ENCODE measurements at regions not wholly inside any gene's neighbourhood (a gene's known extent, or its start where the extent isn't known, plus 50 kb on each side); places are given as distances from the start of the nearest gene placed in this dataset.

DNA sequence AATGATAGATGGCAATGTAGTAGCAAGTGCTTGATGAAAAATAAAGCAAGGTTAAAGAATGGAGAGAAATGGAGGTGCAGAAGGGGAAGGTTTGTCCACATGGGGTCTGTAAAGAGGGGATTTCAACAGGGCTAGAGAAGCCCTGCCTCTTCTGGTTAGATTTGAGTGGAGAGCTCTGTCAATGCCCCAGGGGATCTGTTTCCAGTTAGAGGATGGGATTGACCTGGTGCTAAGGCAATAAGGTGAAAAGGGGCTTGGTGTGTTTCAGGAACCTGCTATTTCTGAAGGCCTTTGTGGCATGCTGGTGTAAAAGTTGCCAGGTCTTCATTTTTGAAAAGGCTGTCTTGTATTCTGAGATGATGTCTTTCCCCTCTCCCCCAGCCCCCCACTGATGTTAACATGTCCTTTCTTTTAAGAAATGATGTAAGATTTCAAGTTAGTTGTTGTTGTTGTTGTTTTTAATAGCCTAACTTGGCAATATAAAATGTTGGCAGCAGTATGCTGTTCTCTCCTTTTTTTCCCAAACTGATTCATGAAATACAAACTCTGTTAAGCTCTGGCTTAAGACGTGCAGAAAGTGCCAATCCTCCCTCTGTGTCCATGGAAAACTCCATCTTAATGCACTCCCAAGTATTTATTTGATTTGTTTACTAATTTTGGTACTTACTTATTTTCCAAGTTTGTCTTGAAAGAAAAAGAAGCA lies 370.3 kb upstream of the ADGRL2 start:
- H3K27ac ChIP-seq (ENCODE audit: low read depth, low read length), result no peak overlapping the region
- no peak overlapping the region for H3K4me3 ChIP-seq (ENCODE audit: low read length in 3 of 3)
- H3K9ac ChIP-seq (ENCODE audit: low read depth in 1 of 3, low read length in 3 of 3), result no peak overlapping the region
- H3K36me3 ChIP-seq (ENCODE audit: control insufficient read depth in 3 of 3, insufficient read depth in 3 of 3, low read length in 3 of 3), result no peaks in the 10 kb centered on the region
- no peaks in the 10 kb centered on the region for H3K4me1 ChIP-seq (ENCODE audit: control insufficient read depth in 3 of 3, insufficient read depth in 3 of 3, low read length in 3 of 3)
- no peaks in the 10 kb centered on the region for H3K27me3 ChIP-seq (ENCODE audit: control insufficient read depth in 3 of 3, insufficient read depth in 3 of 3, low read length in 3 of 3)
- no peaks in the 10 kb centered on the region for H3K9me3 ChIP-seq (ENCODE audit: control insufficient read depth in 3 of 3, low read length in 3 of 3)

GRCh38 chr1:81428998-81429397 lies 371.7 kb upstream of the ADGRL2 start:
- no peaks in the 10 kb centered on the region for H3K4me1 ChIP-seq (ENCODE audit: control insufficient read depth in 3 of 3, insufficient read depth in 3 of 3, low read length in 3 of 3)
- no peak overlapping the region for H3K9ac ChIP-seq (ENCODE audit: low read depth in 1 of 3, low read length in 3 of 3)
- H3K27me3 ChIP-seq (ENCODE audit: control insufficient read depth in 3 of 3, insufficient read depth in 3 of 3, low read length in 3 of 3), result no peaks in the 10 kb centered on the region
- no peaks in the 10 kb centered on the region for H3K36me3 ChIP-seq (ENCODE audit: control insufficient read depth in 3 of 3, insufficient read depth in 3 of 3, low read length in 3 of 3)
- no peak overlapping the region for H3K27ac ChIP-seq (ENCODE audit: low read depth, low read length)
- H3K4me3 ChIP-seq (ENCODE audit: low read length in 3 of 3), result no peak overlapping the region
- no peaks in the 10 kb centered on the region for H3K9me3 ChIP-seq (ENCODE audit: control insufficient read depth in 3 of 3, low read length in 3 of 3)

DNA sequence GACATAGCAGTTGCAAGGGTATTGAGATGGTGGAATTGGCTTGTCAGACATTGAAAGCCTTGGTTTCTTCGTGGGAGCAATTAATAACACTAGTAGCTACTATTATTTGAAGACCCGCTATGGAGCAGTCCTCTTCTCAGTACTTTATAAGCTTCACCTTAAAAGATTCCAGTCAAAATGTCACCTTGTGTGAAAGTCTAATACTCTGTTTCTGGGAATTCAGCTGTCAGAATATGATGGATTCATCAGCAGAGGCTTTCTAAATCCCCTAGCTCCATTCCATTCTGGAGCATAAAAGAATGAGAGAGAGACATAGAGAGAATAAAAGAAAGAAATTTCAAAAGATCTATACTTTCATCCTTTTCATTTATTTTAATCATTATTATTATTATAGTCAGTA lies 375.9 kb upstream of the ADGRL2 start:
- no peak overlapping the region for H3K4me3 ChIP-seq (ENCODE audit: low read length in 3 of 3)
- H3K9ac ChIP-seq (ENCODE audit: low read depth in 1 of 3, low read length in 3 of 3), result no peak overlapping the region
- no peaks in the 10 kb centered on the region for H3K9me3 ChIP-seq (ENCODE audit: control insufficient read depth in 3 of 3, low read length in 3 of 3)
- no peaks in the 10 kb centered on the region for H3K36me3 ChIP-seq (ENCODE audit: control insufficient read depth in 3 of 3, insufficient read depth in 3 of 3, low read length in 3 of 3)
- H3K4me1 ChIP-seq (ENCODE audit: control insufficient read depth in 3 of 3, insufficient read depth in 3 of 3, low read length in 3 of 3), result no peaks in the 10 kb centered on the region
- H3K27me3 ChIP-seq (ENCODE audit: control insufficient read depth in 3 of 3, insufficient read depth in 3 of 3, low read length in 3 of 3), result no peaks in the 10 kb centered on the region
- H3K27ac ChIP-seq (ENCODE audit: low read depth, low read length), result no peak overlapping the region

- H3K27me3 ChIP-seq (ENCODE audit: control insufficient read depth in 3 of 3, insufficient read depth in 3 of 3, low read length in 3 of 3), result no peaks in the 10 kb centered on the region
- H3K36me3 ChIP-seq (ENCODE audit: control insufficient read depth in 3 of 3, insufficient read depth in 3 of 3, low read length in 3 of 3), result no peaks in the 10 kb centered on the region
- H3K4me1 ChIP-seq (ENCODE audit: control insufficient read depth in 3 of 3, insufficient read depth in 3 of 3, low read length in 3 of 3), result no peaks in the 10 kb centered on the region
- no peaks in the 10 kb centered on the region for H3K9me3 ChIP-seq (ENCODE audit: control insufficient read depth in 3 of 3, low read length in 3 of 3)
- no peak overlapping the region for H3K27ac ChIP-seq (ENCODE audit: low read depth, low read length)
- no peak overlapping the region for H3K4me3 ChIP-seq (ENCODE audit: low read length in 3 of 3)
- no peak overlapping the region for H3K9ac ChIP-seq (ENCODE audit: low read depth in 1 of 3, low read length in 3 of 3)
Observed at GRCh38 chr1:81424061-81424460, 376.7 kb upstream of the ADGRL2 start.

- Histone ChIP-seq H3K9me3 (ENCODE audit: control insufficient read depth in 3 of 3, low read length in 3 of 3) (no peaks in the 10 kb centered on the region), H3K9ac (ENCODE audit: low read depth in 1 of 3, low read length in 3 of 3) (no peak overlapping the region), H3K4me3 (ENCODE audit: low read length in 3 of 3) (no peak overlapping the region), H3K27ac (ENCODE audit: low read depth, low read length) (no peak overlapping the region), H3K36me3 (ENCODE audit: control insufficient read depth in 3 of 3, insufficient read depth in 3 of 3, low read length in 3 of 3) (no peaks in the 10 kb centered on the region), H3K27me3 (ENCODE audit: control insufficient read depth in 3 of 3, insufficient read depth in 3 of 3, low read length in 3 of 3) (no peaks in the 10 kb centered on the region), H3K4me1 (ENCODE audit: control insufficient read depth in 3 of 3, insufficient read depth in 3 of 3, low read length in 3 of 3) (no peaks in the 10 kb centered on the region)
Observed at GRCh38 chr1:81420760-81421159, 380.0 kb upstream of the ADGRL2 start.

DNA sequence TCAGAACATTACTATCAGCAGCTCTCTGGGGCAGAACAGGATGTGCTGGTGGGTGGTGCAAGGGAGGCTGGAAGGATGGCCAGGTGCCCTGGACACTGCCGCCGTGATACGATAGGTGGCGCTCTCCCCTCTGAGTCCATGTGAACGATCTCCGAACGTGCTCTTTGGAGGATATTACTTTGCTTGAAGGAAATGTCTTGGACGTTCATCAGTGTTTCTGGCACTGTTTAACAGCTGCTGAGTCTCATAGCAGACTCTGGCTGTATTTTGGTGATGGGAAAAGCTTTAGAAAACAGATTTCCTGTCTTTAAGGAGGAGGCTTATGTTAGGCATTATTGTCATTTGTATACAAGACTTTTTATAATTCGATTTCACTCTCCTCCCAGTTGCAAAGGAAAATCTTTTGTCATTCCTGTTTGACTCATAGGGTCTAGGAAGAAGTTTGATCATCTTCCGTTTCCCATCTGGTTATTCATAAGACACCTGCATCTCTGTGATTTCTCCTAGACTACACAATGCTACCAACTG lies 386.2 kb upstream of the ADGRL2 start:
- no peak overlapping the region for H3K4me3 ChIP-seq (ENCODE audit: low read length in 3 of 3)
- no peaks in the 10 kb centered on the region for H3K4me1 ChIP-seq (ENCODE audit: control insufficient read depth in 3 of 3, insufficient read depth in 3 of 3, low read length in 3 of 3)
- no peak overlapping the region for H3K27ac ChIP-seq (ENCODE audit: low read depth, low read length)
- no peaks in the 10 kb centered on the region for H3K36me3 ChIP-seq (ENCODE audit: control insufficient read depth in 3 of 3, insufficient read depth in 3 of 3, low read length in 3 of 3)
- no peak overlapping the region for H3K9ac ChIP-seq (ENCODE audit: low read depth in 1 of 3, low read length in 3 of 3)
- no peaks in the 10 kb centered on the region for H3K9me3 ChIP-seq (ENCODE audit: control insufficient read depth in 3 of 3, low read length in 3 of 3)
- no peaks in the 10 kb centered on the region for H3K27me3 ChIP-seq (ENCODE audit: control insufficient read depth in 3 of 3, insufficient read depth in 3 of 3, low read length in 3 of 3)

GRCh38 chr1:81412954-81413353 lies 387.8 kb upstream of the ADGRL2 start:
- Histone ChIP-seq H3K9me3 (ENCODE audit: control insufficient read depth in 3 of 3, low read length in 3 of 3) (no peaks in the 10 kb centered on the region), H3K27ac (ENCODE audit: low read depth, low read length) (no peak overlapping the region), H3K9ac (ENCODE audit: low read depth in 1 of 3, low read length in 3 of 3) (no peak overlapping the region), H3K27me3 (ENCODE audit: control insufficient read depth in 3 of 3, insufficient read depth in 3 of 3, low read length in 3 of 3) (no peaks in the 10 kb centered on the region), H3K4me3 (ENCODE audit: low read length in 3 of 3) (no peak overlapping the region), H3K36me3 (ENCODE audit: control insufficient read depth in 3 of 3, insufficient read depth in 3 of 3, low read length in 3 of 3) (no peaks in the 10 kb centered on the region), H3K4me1 (ENCODE audit: control insufficient read depth in 3 of 3, insufficient read depth in 3 of 3, low read length in 3 of 3) (no peaks in the 10 kb centered on the region)

GRCh38 chr1:81410941-81411340 lies 389.8 kb upstream of the ADGRL2 start:
- H3K9ac ChIP-seq (ENCODE audit: low read depth in 1 of 3, low read length in 3 of 3), result no peak overlapping the region
- no peaks in the 10 kb centered on the region for H3K9me3 ChIP-seq (ENCODE audit: control insufficient read depth in 3 of 3, low read length in 3 of 3)
- H3K4me3 ChIP-seq (ENCODE audit: low read length in 3 of 3), result no peak overlapping the region
- no peaks in the 10 kb centered on the region for H3K27me3 ChIP-seq (ENCODE audit: control insufficient read depth in 3 of 3, insufficient read depth in 3 of 3, low read length in 3 of 3)
- H3K4me1 ChIP-seq (ENCODE audit: control insufficient read depth in 3 of 3, insufficient read depth in 3 of 3, low read length in 3 of 3), result no peaks in the 10 kb centered on the region
- H3K27ac ChIP-seq (ENCODE audit: low read depth, low read length), result no peak overlapping the region
- H3K36me3 ChIP-seq (ENCODE audit: control insufficient read depth in 3 of 3, insufficient read depth in 3 of 3, low read length in 3 of 3), result no peaks in the 10 kb centered on the region

- H3K27me3 ChIP-seq (ENCODE audit: control insufficient read depth in 3 of 3, insufficient read depth in 3 of 3, low read length in 3 of 3), result no peaks in the 10 kb centered on the region
- H3K36me3 ChIP-seq (ENCODE audit: control insufficient read depth in 3 of 3, insufficient read depth in 3 of 3, low read length in 3 of 3), result no peaks in the 10 kb centered on the region
- no peaks in the 10 kb centered on the region for H3K4me1 ChIP-seq (ENCODE audit: control insufficient read depth in 3 of 3, insufficient read depth in 3 of 3, low read length in 3 of 3)
- H3K9me3 ChIP-seq (ENCODE audit: control insufficient read depth in 3 of 3, low read length in 3 of 3), result no peaks in the 10 kb centered on the region
- H3K27ac ChIP-seq (ENCODE audit: low read depth, low read length), result no peak overlapping the region
- H3K4me3 ChIP-seq (ENCODE audit: low read length in 3 of 3), result no peak overlapping the region
- H3K9ac ChIP-seq (ENCODE audit: low read depth in 1 of 3, low read length in 3 of 3), result no peak overlapping the region
Observed at GRCh38 chr1:81410351-81410750, 390.4 kb upstream of the ADGRL2 start.

GRCh38 chr1:81409780-81410274 lies 390.9 kb upstream of the ADGRL2 start:
- Histone ChIP-seq H3K9ac (ENCODE audit: low read depth in 1 of 3, low read length in 3 of 3) (no peak overlapping the region), H3K36me3 (ENCODE audit: control insufficient read depth in 3 of 3, insufficient read depth in 3 of 3, low read length in 3 of 3) (no peaks in the 10 kb centered on the region), H3K9me3 (ENCODE audit: control insufficient read depth in 3 of 3, low read length in 3 of 3) (no peaks in the 10 kb centered on the region), H3K4me1 (ENCODE audit: control insufficient read depth in 3 of 3, insufficient read depth in 3 of 3, low read length in 3 of 3) (no peaks in the 10 kb centered on the region), H3K27me3 (ENCODE audit: control insufficient read depth in 3 of 3, insufficient read depth in 3 of 3, low read length in 3 of 3) (no peaks in the 10 kb centered on the region), H3K27ac (ENCODE audit: low read depth, low read length) (no peak overlapping the region), H3K4me3 (ENCODE audit: low read length in 3 of 3) (no peak overlapping the region)
